Duodenal mucosa (tissue), 2 donors: ENCODE measurements at regions not wholly inside any gene's neighbourhood (a gene's known extent, or its start where the extent isn't known, plus 50 kb on each side); places are given as distances from the start of the nearest gene placed in this dataset.
"Not testable (repeated sequence)": the region's sequence is repeated elsewhere in the genome, so short reads cannot be mapped to it uniquely, and the experiment has no call there.

ENCODE experiments used
- H3K27ac ChIP-seq: one replicate; pipeline ENCODE4 v1.7.0; 2013; ENCODE audit warnings: low read depth, low read length
- H3K27me3 ChIP-seq, 2 donors: one replicate each; pipeline ENCODE4 v1.7.0; 2013; ENCODE audit warnings: low read length in 2 of 2, control low read depth in 1 of 2; ENCODE audit not compliant: insufficient read depth in 2 of 2, control insufficient read depth in 1 of 2
- H3K36me3 ChIP-seq, 2 donors: one replicate each; pipeline ENCODE4 v1.7.0; 2013; ENCODE audit warnings: low read length in 2 of 2, control low read depth in 1 of 2; ENCODE audit not compliant: insufficient read depth in 2 of 2, control insufficient read depth in 1 of 2
- H3K4me1 ChIP-seq, 2 donors: one replicate each; pipeline ENCODE4 v1.7.0; 2013; ENCODE audit warnings: low read length in 2 of 2, control low read depth in 1 of 2; ENCODE audit not compliant: insufficient read depth in 2 of 2, control insufficient read depth in 1 of 2
- H3K4me3 ChIP-seq, 2 donors: one replicate each; pipeline ENCODE4 v1.7.0; 2013; ENCODE audit warnings: low read length in 2 of 2, low read depth in 1 of 2
- H3K9ac ChIP-seq, 2 donors: one replicate each; pipeline ENCODE4 v1.7.0; 2013; ENCODE audit warnings: low read length in 2 of 2, low read depth in 1 of 2
- H3K9me3 ChIP-seq, 2 donors: one replicate each; pipeline ENCODE4 v1.7.0; 2013; ENCODE audit warnings: low read length in 2 of 2, control low read depth in 1 of 2; ENCODE audit not compliant: control insufficient read depth in 1 of 2

- not testable (repeated sequence) for H3K9me3 ChIP-seq, H3K9ac ChIP-seq, H3K27ac ChIP-seq, H3K4me3 ChIP-seq, H3K36me3 ChIP-seq, H3K4me1 ChIP-seq, H3K27me3 ChIP-seq
Measured at GRCh38 chr2:131833367-131834202, 305.9 kb downstream of the CCDC74A start.

GRCh38 chr2:131834203-131835020, 306.7 kb downstream of the CCDC74A start:
- not testable (repeated sequence) for H3K27ac ChIP-seq, H3K4me1 ChIP-seq, H3K9me3 ChIP-seq, H3K27me3 ChIP-seq, H3K4me3 ChIP-seq, H3K9ac ChIP-seq, H3K36me3 ChIP-seq

- H3K9ac ChIP-seq, H3K27me3 ChIP-seq, H3K9me3 ChIP-seq, H3K4me1 ChIP-seq, H3K36me3 ChIP-seq, H3K27ac ChIP-seq, H3K4me3 ChIP-seq: not testable (repeated sequence)
Measured at GRCh38 chr2:131835022-131835421, 307.3 kb downstream of the CCDC74A start.

- Histone ChIP-seq H3K4me1 (no peaks in the 10 kb centered on the region), H3K27ac (no peak overlapping the region), H3K4me3 (no peak overlapping the region), H3K9ac (no peak overlapping the region), H3K9me3 (no peaks in the 10 kb centered on the region), H3K27me3 (no peaks in the 10 kb centered on the region), H3K36me3 (no peaks in the 10 kb centered on the region)
Measured at GRCh38 chr2:131835621-131836091, 308.0 kb downstream of the CCDC74A start.

- not testable (repeated sequence) for H3K36me3 ChIP-seq, H3K9me3 ChIP-seq, H3K9ac ChIP-seq, H3K4me3 ChIP-seq, H3K4me1 ChIP-seq, H3K27ac ChIP-seq, H3K27me3 ChIP-seq
Measured at GRCh38 chr2:131836116-131836515, 308.4 kb downstream of the CCDC74A start.

- H3K36me3 ChIP-seq, H3K9ac ChIP-seq: not testable (repeated sequence)
Measured at GRCh38 chr2:131844044-131844443, 316.4 kb downstream of the CCDC74A start.

GRCh38 chr2:131856202-131856601, 305.6 kb downstream of the ANKRD30BL start:
- H3K4me1 ChIP-seq, H3K9ac ChIP-seq, H3K4me3 ChIP-seq, H3K27me3 ChIP-seq, H3K9me3 ChIP-seq, H3K27ac ChIP-seq, H3K36me3 ChIP-seq: not testable (repeated sequence)

More at GRCh38 chr2:131844044-131844443, 316.4 kb downstream of the CCDC74A start:
- not testable (repeated sequence) for H3K27me3 ChIP-seq, H3K27ac ChIP-seq, H3K4me1 ChIP-seq, H3K9me3 ChIP-seq, H3K4me3 ChIP-seq

- H3K9me3 ChIP-seq, H3K27me3 ChIP-seq, H3K4me3 ChIP-seq, H3K27ac ChIP-seq, H3K9ac ChIP-seq, H3K4me1 ChIP-seq, H3K36me3 ChIP-seq: not testable (repeated sequence)
Measured at GRCh38 chr2:131858197-131858596, 303.6 kb downstream of the ANKRD30BL start.
